ENCODE measurements at regions not wholly inside any gene's neighbourhood (a gene's known extent, or its start where the extent isn't known, plus 50 kb on each side); places are given as distances from the start of the nearest gene placed in this dataset.

- no peaks in the 10 kb centered on the region for H3K9me3 Mint-ChIP-seq
- no peak for ATAC-seq
- ChIA-PET POLR2A (no interaction called here), CTCF (no interaction called here)
- no peaks in the 10 kb centered on the region for H3K27me3 Mint-ChIP-seq (ENCODE audit: low read depth)
- no peak overlapping the region for H3K27ac Mint-ChIP-seq
- H3K4me1 Mint-ChIP-seq, result peaks cover 10% of the 10 kb centered on the region
- no peak overlapping the region for H3K4me3 Mint-ChIP-seq
- H3K36me3 Mint-ChIP-seq, result no peaks in the 10 kb centered on the region
- TF ChIP-seq FOXJ3 (CRISPR knock-in tag; IDR thresholded peaks at IDR 0.05; ENCODE audit: borderline replicate concordance) (no peak), ZNF121 (CRISPR knock-in tag; IDR thresholded peaks at IDR 0.05) (no peak), SMAD4 (CRISPR knock-in tag; IDR thresholded peaks at IDR 0.05) (no peak), NFATC4 (CRISPR knock-in tag; IDR thresholded peaks at IDR 0.05) (no peak), ZNF232 (CRISPR knock-in tag; IDR thresholded peaks at IDR 0.05) (no peak), CBFB (CRISPR knock-in tag; IDR thresholded peaks at IDR 0.05; ENCODE audit: low read depth) (no peak), IRF2 (CRISPR knock-in tag; IDR thresholded peaks at IDR 0.05; ENCODE audit: borderline replicate concordance, low read depth) (no peak), CREB1 (CRISPR knock-in tag; IDR thresholded peaks at IDR 0.05) (no peak), ESRRA (CRISPR knock-in tag; IDR thresholded peaks at IDR 0.05; ENCODE audit: borderline replicate concordance) (no peak), SMAD3 (CRISPR knock-in tag; IDR thresholded peaks at IDR 0.05; ENCODE audit: borderline replicate concordance) (no peak), JUN (CRISPR knock-in tag; IDR thresholded peaks at IDR 0.05) (no peak), NR3C1 (CRISPR knock-in tag; conservative IDR thresholded peaks at IDR 0.05; ENCODE audit: low read depth) (no peak), SOX15 (CRISPR knock-in tag; IDR thresholded peaks at IDR 0.05) (no peak), SP1 (CRISPR knock-in tag; conservative IDR thresholded peaks at IDR 0.05) (no peak), FOXP1 (CRISPR knock-in tag; IDR thresholded peaks at IDR 0.05; ENCODE audit: borderline replicate concordance) (no peak), HMGXB4 (CRISPR knock-in tag; IDR thresholded peaks at IDR 0.05) (no peak)
- TF ChIP-seq, protein P1, sequence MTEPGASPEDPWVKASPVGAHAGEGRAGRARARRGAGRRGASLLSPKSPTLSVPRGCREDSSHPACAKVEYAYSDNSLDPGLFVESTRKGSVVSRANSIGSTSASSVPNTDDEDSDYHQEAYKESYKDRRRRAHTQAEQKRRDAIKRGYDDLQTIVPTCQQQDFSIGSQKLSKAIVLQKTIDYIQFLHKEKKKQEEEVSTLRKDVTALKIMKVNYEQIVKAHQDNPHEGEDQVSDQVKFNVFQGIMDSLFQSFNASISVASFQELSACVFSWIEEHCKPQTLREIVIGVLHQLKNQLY (CRISPR knock-in tag; IDR thresholded peaks at IDR 0.05), result no peak
- TF ChIP-seq, protein P2, sequence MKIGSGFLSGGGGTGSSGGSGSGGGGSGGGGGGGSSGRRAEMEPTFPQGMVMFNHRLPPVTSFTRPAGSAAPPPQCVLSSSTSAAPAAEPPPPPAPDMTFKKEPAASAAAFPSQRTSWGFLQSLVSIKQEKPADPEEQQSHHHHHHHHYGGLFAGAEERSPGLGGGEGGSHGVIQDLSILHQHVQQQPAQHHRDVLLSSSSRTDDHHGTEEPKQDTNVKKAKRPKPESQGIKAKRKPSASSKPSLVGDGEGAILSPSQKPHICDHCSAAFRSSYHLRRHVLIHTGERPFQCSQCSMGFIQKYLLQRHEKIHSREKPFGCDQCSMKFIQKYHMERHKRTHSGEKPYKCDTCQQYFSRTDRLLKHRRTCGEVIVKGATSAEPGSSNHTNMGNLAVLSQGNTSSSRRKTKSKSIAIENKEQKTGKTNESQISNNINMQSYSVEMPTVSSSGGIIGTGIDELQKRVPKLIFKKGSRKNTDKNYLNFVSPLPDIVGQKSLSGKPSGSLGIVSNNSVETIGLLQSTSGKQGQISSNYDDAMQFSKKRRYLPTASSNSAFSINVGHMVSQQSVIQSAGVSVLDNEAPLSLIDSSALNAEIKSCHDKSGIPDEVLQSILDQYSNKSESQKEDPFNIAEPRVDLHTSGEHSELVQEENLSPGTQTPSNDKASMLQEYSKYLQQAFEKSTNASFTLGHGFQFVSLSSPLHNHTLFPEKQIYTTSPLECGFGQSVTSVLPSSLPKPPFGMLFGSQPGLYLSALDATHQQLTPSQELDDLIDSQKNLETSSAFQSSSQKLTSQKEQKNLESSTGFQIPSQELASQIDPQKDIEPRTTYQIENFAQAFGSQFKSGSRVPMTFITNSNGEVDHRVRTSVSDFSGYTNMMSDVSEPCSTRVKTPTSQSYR (CRISPR knock-in tag; IDR thresholded peaks at IDR 0.05), result no peak
- TF ChIP-seq, protein P3, sequence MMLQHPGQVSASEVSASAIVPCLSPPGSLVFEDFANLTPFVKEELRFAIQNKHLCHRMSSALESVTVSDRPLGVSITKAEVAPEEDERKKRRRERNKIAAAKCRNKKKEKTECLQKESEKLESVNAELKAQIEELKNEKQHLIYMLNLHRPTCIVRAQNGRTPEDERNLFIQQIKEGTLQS (CRISPR knock-in tag; conservative IDR thresholded peaks at IDR 0.05), result no peak
- no peak for DNase-seq (ENCODE audit: low spot score)
These were observed 80.0 kb downstream of the TMEM215 start for GRCh38 chr9:32863291-32863690.

DNA sequence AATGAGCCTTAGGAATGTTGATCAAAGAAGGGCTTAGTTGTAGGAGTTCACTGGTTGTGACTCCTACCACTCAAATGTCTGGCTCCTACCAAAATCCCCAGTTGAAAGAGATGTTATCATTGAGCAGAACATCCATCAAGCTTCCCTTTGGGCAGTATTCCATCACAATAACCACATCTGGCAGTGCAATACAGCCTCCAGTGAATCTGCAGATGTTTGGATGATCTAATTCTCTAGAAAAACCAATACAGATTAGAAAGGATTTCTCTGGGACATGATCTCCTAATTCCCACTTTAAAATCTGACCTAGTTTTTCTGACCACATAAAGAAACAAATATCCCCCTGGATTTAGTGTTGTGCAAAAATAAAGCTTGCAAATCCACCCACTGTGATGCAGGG, 81.6 kb downstream of the TMEM215 start:
- ChIA-PET CTCF (interaction anchor here (1.1 to 1.3 kb wide), 2 partner anchors 50 to 103 kb away, joined by 3 read pairs; no protein-coding TSS in a partner anchor), POLR2A (no interaction called here)
- Mint-ChIP-seq H3K9me3 (no peaks in the 10 kb centered on the region), H3K27ac (no peak overlapping the region), H3K4me1 (peaks cover 10% of the 10 kb centered on the region), H3K27me3 (ENCODE audit: low read depth) (no peaks in the 10 kb centered on the region), H3K36me3 (no peaks in the 10 kb centered on the region), H3K4me3 (no peak overlapping the region)
- no peak for ATAC-seq
- DNase-seq (ENCODE audit: low spot score), result no peak
- TF ChIP-seq E2F4 (CRISPR knock-in tag; IDR thresholded peaks at IDR 0.05; ENCODE audit: borderline replicate concordance, low read depth) (no peak), ZNF121 (CRISPR knock-in tag; IDR thresholded peaks at IDR 0.05) (no peak), ETV6 (CRISPR knock-in tag; IDR thresholded peaks at IDR 0.05) (no peak), FOXJ3 (CRISPR knock-in tag; IDR thresholded peaks at IDR 0.05; ENCODE audit: borderline replicate concordance) (no peak), ZNF138 (CRISPR knock-in tag; conservative IDR thresholded peaks at IDR 0.05) (no peak), ARID4B (CRISPR knock-in tag; IDR thresholded peaks at IDR 0.05; ENCODE audit: borderline replicate concordance) (no peak), PRRX2 (CRISPR knock-in tag; IDR thresholded peaks at IDR 0.05) (no peak)

Data from WTC11 (cell line).